A549 (cell line): ENCODE measurements at regions not wholly inside any gene's neighbourhood (a gene's known extent, or its start where the extent isn't known, plus 50 kb on each side); places are given as distances from the start of the nearest gene placed in this dataset.
A peak's percentile ranks its signal among the peaks of the same experiment; 100 is the strongest.

Experiments
- ATAC-seq, 2 experiments: fragments of 200-7000 bp in 1 of 2; fragments of >200 bp in 1 of 2; cut with Nextera tagmentation in 1 of 2; cut with Tn5 transposase in 1 of 2; 3 replicates each; pipeline versions ENCODE4 v1.8.0 to v1.9.1; 2018 to 2020; ENCODE audit warnings: mild to moderate bottlenecking in 1 of 2, moderate library complexity in 1 of 2
- CTCF ChIA-PET: fragments of 300-600 bp; sonication (Branson Sonifier 250); formaldehyde crosslinking; extraction: SDS; loops from one replicate; lab custom pipeline; 2021; ENCODE audit warnings: antibody characterized with exemption, inconsistent platforms; lab: Yijun Ruan, JAX
- POLR2A ChIA-PET: fragments of 350-600 bp; formaldehyde crosslinking; extraction: SDS; loops from one replicate; lab custom pipeline; 2021; ENCODE audit warnings: antibody characterized with exemption, inconsistent platforms; lab: Yijun Ruan, JAX
- DNase-seq, 2 experiments: peaks; one replicate each; pipeline versions ENCODE4 v3.0.0 to v3.0.0-alpha.2; 2011 to 2016; ENCODE audit warnings: low read depth in 1 of 2, low spot score in 1 of 2
- FAIRE-seq: peaks from 2 replicates; lab custom pipeline; 2011; peaks lifted over from hg19 to GRCh38; lab: Jason Lieb, UNC
- H3K27ac ChIP-seq, 2 experiments: fragments of >200 bp; sonication (Bioruptor Twin); formaldehyde crosslinking; 3 replicates each; pipeline ENCODE4 v1.5.1; 2016 to 2017
- H3K4me1 ChIP-seq: fragments of >200 bp; sonication (Bioruptor Twin); formaldehyde crosslinking; 3 replicates; pipeline ENCODE4 v1.6.1; 2016
- H3K4me2 ChIP-seq: fragments of >200 bp; sonication (Bioruptor Twin); formaldehyde crosslinking; 3 replicates; pipeline ENCODE4 v1.6.1; 2016
- H3K4me3 ChIP-seq: fragments of >200 bp; sonication (Bioruptor Twin); formaldehyde crosslinking; 3 replicates; pipeline ENCODE4 v1.5.1; 2016
- H3K9me3 ChIP-seq: fragments of >200 bp; sonication (Bioruptor Twin); formaldehyde crosslinking; 3 replicates; pipeline ENCODE4 v1.6.1; 2016
- BHLHE40 ChIP-seq: IDR thresholded peaks from 2 replicates; pipeline ENCODE4 v1.6.1; 2012; ENCODE audit warnings: low read depth, low read length, inconsistent platforms
- CHD2 ChIP-seq: fragments of 150-350 bp; IDR thresholded peaks from 2 replicates; pipeline ENCODE4 v1.6.1; 2014; ENCODE audit warnings: low read length; ENCODE audit not compliant: partially characterized antibody
- E2F6 ChIP-seq: IDR thresholded peaks from 2 replicates; pipeline ENCODE4 v1.6.1; 2012; ENCODE audit warnings: low read depth, borderline replicate concordance
- GATA3 ChIP-seq: IDR thresholded peaks from 2 replicates; pipeline ENCODE4 v1.6.1; 2012; ENCODE audit warnings: borderline replicate concordance
- HES2 ChIP-seq: fragments of >200 bp; sonication (Bioruptor Twin); formaldehyde crosslinking; IDR thresholded peaks from 2 replicates; pipeline ENCODE4 v1.6.1; 2016
- HEYL ChIP-seq: fragments of 250-450 bp; sonication (Bioruptor Pico); IDR thresholded peaks from 2 replicates; pipeline ENCODE4 v1.8.0; 2021; ENCODE audit warnings: mild to moderate bottlenecking, moderate library complexity
- HOXB13 ChIP-seq: fragments of 250-450 bp; sonication (Bioruptor Pico); IDR thresholded peaks from 2 replicates; pipeline ENCODE4 v1.5.0; 2020; ENCODE audit warnings: low read depth, mild to moderate bottlenecking, moderate library complexity
- JUN ChIP-seq, 2 experiments: fragments of >200 bp; sonication (Bioruptor Twin); formaldehyde crosslinking; IDR thresholded peaks; 2 replicates in 1 of 2; 3 replicates in 1 of 2; pipeline ENCODE4 v1.6.1; 2016 to 2017
- MAFK ChIP-seq: fragments of 450-650 bp; IDR thresholded peaks from 2 replicates; pipeline ENCODE4 v1.6.1; 2014; ENCODE audit not compliant: partially characterized antibody
- MYC ChIP-seq: IDR thresholded peaks from 2 replicates; pipeline ENCODE4 v1.6.1; 2012; ENCODE audit warnings: mild to moderate bottlenecking, inconsistent platforms, low read length, improper control_type of control experiment, borderline replicate concordance
- NFE2L2 ChIP-seq: fragments of 150-350 bp; conservative IDR thresholded peaks from 2 replicates; pipeline ENCODE4 v1.6.1; 2014; ENCODE audit warnings: low read length
- NPAS2 ChIP-seq: fragments of 250-450 bp; sonication (Bioruptor Pico); IDR thresholded peaks from 2 replicates; pipeline ENCODE4 v1.8.0; 2022; ENCODE audit warnings: mild to moderate bottlenecking, moderate library complexity, borderline replicate concordance
- PBX3 ChIP-seq: IDR thresholded peaks from 2 replicates; pipeline ENCODE4 v1.6.1; 2012
- PHF8 ChIP-seq: fragments of 200-600 bp; sonication (generic); IDR thresholded peaks from 2 replicates; pipeline ENCODE4 v1.6.1; 2016; ENCODE audit warnings: low read depth, mild to moderate bottlenecking, antibody characterized with exemption, moderate library complexity, borderline replicate concordance
- REST ChIP-seq: fragments of 200-600 bp; sonication (generic); IDR thresholded peaks from 2 replicates; pipeline ENCODE4 v1.6.1; 2016; ENCODE audit warnings: antibody characterized with exemption, mild to moderate bottlenecking, moderate library complexity
- TFCP2L1 ChIP-seq: fragments of 250-450 bp; sonication (Bioruptor Pico); IDR thresholded peaks from 2 replicates; pipeline ENCODE4 v1.5.0; 2021; ENCODE audit warnings: mild to moderate bottlenecking
- USF2 ChIP-seq: fragments of 450-650 bp; IDR thresholded peaks from 2 replicates; pipeline ENCODE4 v1.6.1; 2014; ENCODE audit warnings: antibody characterized with exemption
- ZFP36 ChIP-seq: fragments of 450-650 bp; IDR thresholded peaks from 2 replicates; pipeline ENCODE4 v1.6.1; 2014; ENCODE audit warnings: borderline replicate concordance; ENCODE audit not compliant: partially characterized antibody
- ZNF302 ChIP-seq: fragments of 250-450 bp; sonication (Bioruptor Pico); IDR thresholded peaks from 2 replicates; pipeline ENCODE4 v1.9.0; 2021; ENCODE audit warnings: inconsistent platforms, mild to moderate bottlenecking, moderate library complexity
- WGBS: methylation state at CpG from one replicate; pipeline ENCODE4 v1.1.6; 2017; ENCODE audit errors: missing lambda C conversion rate; 5-methylcytosine and 5-hydroxymethylcytosine counted together

GRCh38 chr3:1766384-1766783 lies 332.3 kb upstream of the CNTN4 start:
- TF ChIP-seq PBX3 = no peak
- TF ChIP-seq HEYL = no peak
- TF ChIP-seq HOXB13 (CRISPR knock-in tag) = no peak
- no peak for TF ChIP-seq ZNF302
- TF ChIP-seq REST = no peak
- no peak for TF ChIP-seq E2F6
- TF ChIP-seq BHLHE40 = no peak
- no peak for TF ChIP-seq ZFP36
- TF ChIP-seq NFE2L2 = no peak
- no peak for TF ChIP-seq CHD2
- no peak for TF ChIP-seq MYC
- no peak for TF ChIP-seq GATA3
- no peak for TF ChIP-seq TFCP2L1 (CRISPR knock-in tag)
- no peak for TF ChIP-seq USF2
- TF ChIP-seq NPAS2 (CRISPR knock-in tag) = no peak
- no peak for TF ChIP-seq PHF8
- TF ChIP-seq, all 56 proteins: peak for 0
- H3K4me1 ChIP-seq = no peaks in the 10 kb centered on the region
- CTCF ChIA-PET = no interaction called here

GRCh38 chr3:1773679-1774078 lies 325.0 kb upstream of the CNTN4 start:
- H3K4me2 ChIP-seq = no peak overlapping the region
- H3K4me1 ChIP-seq = no peaks in the 10 kb centered on the region
- 0% methylated on average over 1 of the region's 1 CpG for WGBS
- ChIA-PET POLR2A (no interaction called here), CTCF (no interaction called here)
- TF ChIP-seq HES2 (no peak), MAFK (peak; percentile 63), JUN (IDR thresholded peaks at IDR 0.05) (no peak), NFE2L2 (peak; percentile 61)
- ATAC-seq (no peak), DNase-seq (no peak), FAIRE-seq (no peak)
- no peak overlapping the region for H3K4me3 ChIP-seq
- peaks cover 2% of the 10 kb centered on the region; the same call in 1 of the 3 replicates for H3K9me3 ChIP-seq
- no peak overlapping the region for H3K27ac ChIP-seq

More at GRCh38 chr3:1766384-1766783, 332.3 kb upstream of the CNTN4 start:
- Histone ChIP-seq H3K27ac (no peak overlapping the region), H3K4me3 (no peak overlapping the region), H3K9me3 (peaks cover 7% of the 10 kb centered on the region; the same call in 1 of the 3 replicates), H3K4me2 (no peak overlapping the region)
- POLR2A ChIA-PET = no interaction called here
- no peak for ATAC-seq
- FAIRE-seq = no peak
- WGBS = 6% methylated on average over 3 of the region's 3 CpGs
- no peak for DNase-seq
